NCI-H1048 (cell line): ENCODE measurements at regions not wholly inside any gene's neighbourhood (a gene's known extent, or its start where the extent isn't known, plus 50 kb on each side); places are given as distances from the start of the nearest gene placed in this dataset.
"Not testable (repeated sequence)": the region's sequence is repeated elsewhere in the genome, so short reads cannot be mapped to it uniquely, and the experiment has no call there.

Experiments used
- DNase-seq: peaks from one replicate; lab custom pipeline; 2025; lab: John Stamatoyannopoulos, UW

DNA sequence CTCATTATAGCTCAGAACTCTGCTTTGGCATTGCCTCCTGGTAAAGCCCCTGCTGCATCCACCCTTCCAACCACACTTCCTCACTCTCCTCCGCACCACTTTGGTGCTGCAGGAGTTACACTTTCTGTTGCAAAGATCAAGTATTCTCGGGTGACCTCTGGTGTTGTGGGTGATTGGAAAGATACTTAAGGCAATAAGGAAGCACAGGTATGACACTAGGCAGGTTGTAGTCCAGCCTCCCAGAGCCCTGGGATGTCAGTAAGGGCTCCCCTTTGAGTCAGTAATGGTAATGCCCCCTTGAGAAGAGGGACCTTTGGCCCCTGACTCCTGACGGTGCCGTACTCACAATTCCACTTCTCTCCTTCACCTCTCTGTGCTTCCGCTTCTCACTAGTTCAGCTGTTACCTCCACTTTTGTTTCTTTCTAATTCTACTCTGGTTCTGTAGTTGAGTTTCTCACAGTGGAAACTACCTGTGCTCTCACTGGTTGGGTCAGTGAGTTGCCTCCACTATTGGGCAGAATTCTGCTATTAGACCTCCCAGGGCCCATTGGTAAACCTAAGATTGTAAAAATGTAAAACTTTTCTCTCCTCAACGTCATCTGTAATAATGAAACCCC lies 350.0 kb downstream of the GOLGA6L6 start:
- DNase-seq: not testable (repeated sequence)

DNA sequence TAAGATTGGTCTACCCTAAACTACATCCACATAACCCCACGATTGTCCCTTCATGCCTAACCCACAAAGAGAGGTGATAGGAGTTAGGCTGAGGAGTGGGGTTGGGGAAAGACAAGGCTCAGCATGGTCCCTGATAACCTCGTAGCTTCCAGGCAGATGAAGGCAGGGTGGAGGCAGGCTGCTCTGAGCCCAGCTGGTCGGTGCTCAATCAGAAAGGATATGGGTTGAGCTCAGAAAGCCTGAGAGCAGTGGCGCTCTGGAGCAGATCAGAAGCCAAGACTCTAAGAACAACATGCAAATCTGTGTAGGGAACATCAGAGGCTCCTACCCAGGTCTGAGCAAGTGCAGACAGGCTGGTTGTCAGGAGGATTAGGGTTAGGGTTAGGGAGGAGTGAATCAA lies 353.0 kb downstream of the GOLGA6L6 start:
- DNase-seq: not testable (repeated sequence)

DNA sequence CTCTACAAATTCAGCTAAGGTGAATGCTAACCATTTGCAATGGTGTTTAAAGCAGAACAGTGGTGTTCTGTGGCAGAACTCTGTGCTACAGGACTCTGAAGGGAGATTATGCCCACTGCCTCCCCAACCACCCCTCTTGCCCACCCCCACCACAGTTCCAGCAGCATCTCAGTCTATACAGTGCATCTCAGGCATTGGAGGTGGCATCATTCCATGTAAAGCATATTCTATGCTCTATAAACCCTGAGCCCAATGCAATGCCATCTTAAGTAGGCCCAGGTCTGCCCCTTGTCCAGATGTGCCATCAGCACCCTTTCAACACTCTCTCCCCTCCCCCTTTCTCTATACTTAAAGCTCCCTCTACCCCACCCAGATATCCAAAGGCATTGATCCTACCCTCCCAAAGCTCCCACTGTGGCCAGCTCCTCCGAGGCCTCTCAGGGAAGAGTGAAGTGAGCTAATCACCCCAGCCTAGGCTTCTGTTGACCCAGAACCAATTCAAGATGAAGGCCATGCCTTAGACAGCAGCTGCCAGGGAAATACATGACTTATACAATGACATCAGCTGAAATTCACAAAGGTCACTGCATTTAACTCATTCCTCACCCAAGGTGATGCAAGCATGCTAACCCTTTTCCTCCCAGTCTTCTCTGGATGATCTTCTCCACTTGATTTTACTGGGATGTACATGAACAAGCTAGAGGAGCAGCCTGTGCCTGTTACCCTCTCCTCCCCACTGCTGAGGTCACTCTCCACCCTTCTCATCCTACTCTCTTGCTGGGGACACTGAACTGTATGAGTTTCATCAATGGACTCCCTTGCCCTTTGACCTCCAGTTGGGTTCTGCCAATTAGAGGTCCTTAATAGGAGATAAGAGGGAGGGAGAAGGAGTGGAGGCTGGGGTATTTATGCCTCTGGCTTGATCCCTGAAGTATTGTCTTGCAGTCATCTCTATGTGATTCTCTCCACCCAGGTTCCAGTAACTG lies 353.9 kb downstream of the GOLGA6L6 start:
- not testable (repeated sequence) for DNase-seq

GRCh38 chr15:20184879-20185278 lies 356.7 kb downstream of the GOLGA6L6 start:
- DNase-seq: not testable (repeated sequence)

- DNase-seq: not testable (repeated sequence)
These were observed 373.4 kb downstream of the GOLGA6L6 start for GRCh38 chr15:20168221-20168620.

DNA sequence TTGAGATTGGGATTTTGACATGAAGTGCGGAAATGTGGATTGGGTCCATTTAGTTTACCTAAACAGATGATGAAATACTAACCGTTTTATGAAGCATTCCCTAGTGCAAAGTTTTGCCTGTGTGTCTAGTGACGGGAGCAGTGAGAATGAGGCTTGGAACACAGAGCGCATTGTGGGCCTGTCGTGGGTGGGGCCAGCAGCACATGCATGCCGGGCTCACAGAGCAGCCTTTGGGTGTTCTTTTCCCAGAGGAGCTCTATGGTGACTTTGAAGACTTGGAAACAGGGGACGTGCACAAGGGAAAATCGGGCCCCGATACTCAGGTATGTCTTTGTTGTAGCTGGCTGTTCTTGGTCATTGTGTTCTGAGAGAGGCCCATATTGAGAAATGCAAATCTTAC lies 388.1 kb downstream of the GOLGA6L6 start:
- DNase-seq: not testable (repeated sequence)

DNA sequence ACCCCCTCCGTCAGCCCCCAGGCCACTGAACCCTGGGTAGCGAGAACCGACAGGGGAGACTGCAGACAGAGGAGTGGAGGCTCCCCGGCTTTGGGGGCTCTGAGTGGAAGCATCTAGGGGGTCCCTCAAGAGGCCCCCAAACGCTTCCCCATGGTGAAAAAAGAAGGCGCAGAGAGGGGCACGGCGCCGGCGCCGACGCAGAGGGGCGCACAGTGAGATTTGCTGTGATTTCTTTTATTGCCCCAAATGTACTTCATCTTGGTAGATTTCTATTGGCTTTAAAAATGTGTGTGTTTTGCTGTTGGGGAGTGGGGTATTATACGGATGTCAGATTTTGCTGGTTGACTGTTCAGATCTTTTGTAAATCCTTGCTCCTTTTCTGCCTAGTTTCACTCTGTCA lies 392.9 kb downstream of the GOLGA6L6 start:
- DNase-seq: not testable (repeated sequence)

DNA sequence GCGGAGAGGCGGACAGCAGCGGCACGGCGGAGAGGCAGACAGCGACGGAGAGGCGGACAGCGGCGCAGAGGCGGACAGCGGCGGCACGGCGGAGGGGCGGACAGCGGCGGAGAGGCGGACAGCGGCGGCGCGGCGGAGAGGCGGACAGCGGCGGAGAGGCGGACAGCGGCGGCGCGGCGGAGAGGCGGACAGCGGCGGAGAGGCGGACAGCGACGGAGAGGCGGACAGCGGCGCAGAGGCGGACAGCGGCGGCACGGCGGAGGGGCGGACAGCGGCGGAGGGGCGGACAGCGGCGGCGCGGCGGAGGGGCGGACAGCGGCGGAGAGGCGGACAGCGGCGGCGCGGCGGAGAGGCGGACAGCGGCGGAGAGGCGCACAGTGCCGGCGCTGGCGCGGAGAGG lies 393.6 kb downstream of the GOLGA6L6 start:
- DNase-seq: not testable (repeated sequence)

- DNase-seq: not testable (repeated sequence)
These were observed 397.1 kb downstream of the GOLGA6L6 start for GRCh38 chr15:20144333-20145036.

- not testable (repeated sequence) for DNase-seq
These were observed 398.7 kb downstream of the GOLGA6L6 start for GRCh38 chr15:20142906-20143305.

DNA sequence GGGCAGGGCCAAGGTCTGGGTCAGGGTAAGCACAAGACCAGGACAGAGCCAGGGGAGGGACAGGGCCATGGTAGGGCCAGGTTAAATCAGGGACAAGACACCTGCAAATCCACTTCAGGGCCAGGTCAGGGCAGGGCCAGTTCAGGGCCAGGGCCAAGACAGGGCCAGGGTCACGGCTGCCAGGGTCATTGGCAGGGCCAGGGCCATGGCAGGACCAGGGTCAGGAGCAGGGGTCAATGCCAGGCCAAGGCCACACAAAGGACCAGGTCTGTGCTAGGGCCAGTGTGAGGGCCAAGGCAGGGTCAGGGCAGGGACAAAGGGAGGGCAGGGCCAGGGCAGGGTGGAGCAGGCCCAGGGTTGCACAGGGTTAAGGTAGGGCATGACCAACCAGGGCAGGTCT lies 399.2 kb downstream of the GOLGA6L6 start:
- DNase-seq: not testable (repeated sequence)

DNA sequence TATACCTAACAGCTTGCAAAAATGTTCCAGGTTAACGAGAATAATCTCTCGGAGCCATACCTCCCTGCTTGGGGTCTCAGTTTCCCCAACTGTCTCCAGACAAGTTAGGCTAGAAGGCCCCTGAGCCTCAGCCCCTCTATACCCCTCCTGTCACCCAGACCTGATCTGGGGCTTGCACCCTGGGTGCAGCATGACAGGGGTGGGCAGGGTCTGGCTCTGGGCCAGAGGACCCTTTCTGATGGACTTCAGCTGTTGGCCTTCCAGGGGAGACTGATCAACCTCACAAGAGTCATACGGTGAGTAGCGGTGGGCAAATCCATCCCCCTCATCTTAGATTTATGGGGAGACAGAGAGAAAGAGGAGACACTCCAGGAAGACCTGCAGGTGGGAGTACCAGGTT lies 416.9 kb downstream of the GOLGA6L6 start:
- DNase-seq: not testable (repeated sequence)

GRCh38 chr15:20106026-20106425 lies 435.6 kb downstream of the GOLGA6L6 start:
- DNase-seq: no peak

DNA sequence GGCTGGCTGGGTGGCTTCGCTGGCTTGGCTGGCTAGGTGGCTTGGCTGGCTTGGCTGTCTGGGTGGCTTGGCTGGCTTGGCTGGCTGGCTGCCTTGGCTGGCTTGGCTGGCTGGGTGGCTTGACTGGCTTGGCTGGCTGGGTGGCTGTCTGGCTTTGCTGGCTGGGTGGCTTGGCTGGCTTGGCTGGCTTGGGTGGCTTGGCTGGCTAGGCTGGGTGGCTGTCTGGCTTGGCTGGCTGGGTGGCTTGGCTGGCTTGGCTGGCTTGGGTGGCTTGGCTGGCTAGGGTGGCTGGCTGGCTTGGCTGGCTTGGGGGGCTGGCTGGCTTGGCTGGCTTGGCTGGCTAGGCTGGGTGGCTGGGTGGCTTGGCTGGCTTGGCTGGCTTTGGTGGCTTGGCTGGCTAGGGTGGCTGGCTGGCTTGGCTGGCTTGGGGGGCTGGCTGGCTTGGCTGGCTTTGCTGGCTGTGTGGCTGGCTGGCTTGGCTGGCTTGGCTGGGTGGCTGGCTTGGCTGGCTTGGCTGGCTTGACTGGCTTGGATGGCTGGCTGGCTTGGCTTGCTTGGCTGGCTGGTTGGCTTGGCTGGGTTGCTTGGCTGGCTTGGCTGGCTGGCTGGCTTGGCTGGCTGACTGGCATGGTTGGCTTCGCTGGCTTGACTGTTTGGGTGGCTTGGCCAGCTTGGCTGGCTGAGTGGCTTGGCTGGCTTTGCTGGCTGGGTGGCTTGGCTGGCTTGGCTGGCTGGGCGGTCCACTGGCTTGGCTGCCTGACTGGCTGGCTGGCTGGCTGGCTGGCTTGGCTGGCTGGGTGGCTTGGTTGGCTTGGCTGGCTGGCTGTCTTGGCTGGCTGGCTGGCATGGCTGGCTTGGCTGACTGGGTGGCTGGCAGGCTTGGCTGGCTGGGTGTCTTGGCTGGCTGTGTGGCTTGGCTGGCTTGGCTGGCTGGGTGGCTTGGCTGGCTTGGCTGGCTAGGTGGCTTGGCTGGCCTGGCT lies 436.3 kb downstream of the GOLGA6L6 start:
- DNase-seq: not testable (repeated sequence)

DNA sequence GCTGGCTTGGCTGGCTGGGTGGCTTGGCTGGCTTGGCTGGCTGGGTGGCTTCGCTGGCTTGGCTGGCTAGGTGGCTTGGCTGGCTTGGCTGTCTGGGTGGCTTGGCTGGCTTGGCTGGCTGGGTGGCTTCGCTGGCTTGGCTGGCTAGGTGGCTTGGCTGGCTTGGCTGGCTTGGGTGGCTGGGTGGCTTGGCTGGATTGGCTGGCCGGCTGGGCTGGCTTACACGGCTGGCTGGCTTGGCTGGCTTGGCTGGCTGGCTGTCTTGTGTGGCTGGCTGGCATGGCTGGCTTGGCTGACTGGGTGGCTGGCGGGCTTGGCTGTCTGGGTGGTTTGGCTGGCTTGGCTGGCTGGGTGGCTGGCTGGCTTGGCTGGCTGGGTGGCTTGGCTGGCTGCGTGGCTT lies 437.0 kb downstream of the GOLGA6L6 start:
- not testable (repeated sequence) for DNase-seq

DNA sequence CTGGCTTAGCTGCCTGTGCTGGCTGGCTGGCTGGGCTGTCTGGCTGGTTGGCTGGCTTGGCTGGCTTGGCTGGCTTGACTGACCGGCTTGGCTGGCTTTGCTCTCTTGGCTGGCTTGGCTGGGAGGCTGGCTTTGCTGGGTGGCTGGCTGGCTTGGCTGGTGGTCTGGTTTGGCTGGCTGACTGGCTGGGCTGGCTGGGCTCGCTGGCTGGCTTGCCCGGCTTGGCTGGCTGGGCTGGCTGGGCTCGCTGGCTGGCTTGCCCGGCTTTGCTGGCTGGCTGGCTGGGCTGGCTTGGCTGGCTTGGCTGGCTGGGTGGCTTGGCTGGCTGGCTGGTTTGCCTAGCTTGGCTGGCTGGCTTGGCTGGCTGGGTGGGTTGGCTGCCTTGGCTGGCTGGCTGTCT lies 438.7 kb downstream of the GOLGA6L6 start:
- not testable (repeated sequence) for DNase-seq

DNA sequence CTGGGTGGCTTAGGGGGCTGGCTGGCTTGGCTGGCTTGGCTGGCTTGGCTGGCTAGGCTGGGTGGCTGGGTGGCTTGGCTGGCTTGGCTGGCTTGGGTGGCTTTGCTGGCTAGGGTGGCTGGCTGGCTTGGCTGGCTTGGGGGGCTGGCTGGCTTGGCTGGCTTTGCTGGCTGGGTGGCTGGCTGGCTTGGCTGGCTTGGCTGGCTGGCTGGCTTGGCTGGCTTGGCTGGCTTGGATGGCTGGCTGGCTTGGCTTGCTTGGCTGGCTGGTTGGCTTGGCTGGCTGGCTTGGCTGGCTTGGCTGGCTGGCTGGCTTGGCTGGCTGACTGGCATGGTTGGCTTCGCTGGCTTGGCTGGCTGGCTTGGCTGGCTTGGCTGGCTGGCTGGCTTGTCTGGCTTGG lies 439.4 kb downstream of the GOLGA6L6 start:
- not testable (repeated sequence) for DNase-seq

GRCh38 chr15:20101281-20101680 lies 440.3 kb downstream of the GOLGA6L6 start:
- not testable (repeated sequence) for DNase-seq

DNA sequence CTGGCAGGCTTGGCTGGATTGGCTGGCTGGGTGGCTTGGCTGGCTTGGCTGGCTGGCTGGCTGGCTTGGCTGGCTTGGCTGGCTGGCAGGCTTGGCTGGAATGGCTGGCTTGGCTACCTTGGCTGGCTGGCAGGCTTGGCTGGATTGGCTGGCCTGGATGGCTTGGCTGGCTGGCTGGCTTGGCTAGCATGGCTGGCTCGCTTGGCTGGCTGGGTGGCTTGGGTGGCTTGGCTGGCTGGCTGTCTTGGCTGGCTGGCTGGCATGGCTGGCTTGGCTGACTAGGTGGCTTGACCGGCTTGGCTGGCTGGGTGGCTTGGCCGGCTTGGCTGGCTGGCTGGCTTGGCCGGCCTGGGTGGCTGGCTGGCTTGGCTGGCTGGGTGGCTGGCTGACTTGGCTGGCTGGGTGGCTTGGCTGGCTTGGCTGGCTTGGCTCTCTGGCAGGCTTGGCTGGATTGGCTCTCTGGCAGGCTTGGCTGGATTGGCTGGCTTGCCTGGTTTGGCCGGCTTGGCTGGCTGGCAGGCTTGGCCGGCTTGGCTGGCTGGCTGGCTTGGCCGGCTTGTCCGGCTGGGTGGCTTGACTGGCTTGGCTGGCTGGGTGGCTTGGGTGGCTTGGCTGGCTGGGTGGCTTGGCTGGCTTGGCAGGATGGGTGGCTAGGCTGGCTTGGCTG lies 440.9 kb downstream of the GOLGA6L6 start:
- DNase-seq: not testable (repeated sequence)

GRCh38 chr15:20095699-20096303 lies 445.8 kb downstream of the GOLGA6L6 start:
- DNase-seq: not testable (repeated sequence)
